ENCODE measurements at regions not wholly inside any gene's neighbourhood (a gene's known extent, or its start where the extent isn't known, plus 50 kb on each side); places are given as distances from the start of the nearest gene placed in this dataset.

DNA sequence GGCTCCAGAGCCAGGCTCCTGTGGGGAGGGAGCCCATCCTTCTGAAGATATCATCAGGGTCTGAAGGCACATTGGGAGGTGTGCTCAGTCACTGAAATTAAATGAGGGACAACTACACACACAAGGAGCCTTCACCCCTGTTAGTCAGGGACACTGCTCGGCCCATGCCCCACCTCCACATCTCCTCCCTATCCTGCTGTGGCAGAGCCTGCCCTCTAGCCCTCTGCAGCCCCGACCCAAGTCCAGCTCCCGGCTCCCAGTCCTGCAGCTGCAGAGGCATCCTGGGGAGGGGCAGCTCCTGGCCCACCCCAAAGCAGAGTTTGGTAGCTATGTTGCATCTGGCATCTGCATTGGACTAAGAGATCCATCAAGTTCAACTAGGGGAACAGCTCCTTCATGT, 136.3 kb downstream of the ZNF248 start:
- TF ChIP-seq, protein P1, sequence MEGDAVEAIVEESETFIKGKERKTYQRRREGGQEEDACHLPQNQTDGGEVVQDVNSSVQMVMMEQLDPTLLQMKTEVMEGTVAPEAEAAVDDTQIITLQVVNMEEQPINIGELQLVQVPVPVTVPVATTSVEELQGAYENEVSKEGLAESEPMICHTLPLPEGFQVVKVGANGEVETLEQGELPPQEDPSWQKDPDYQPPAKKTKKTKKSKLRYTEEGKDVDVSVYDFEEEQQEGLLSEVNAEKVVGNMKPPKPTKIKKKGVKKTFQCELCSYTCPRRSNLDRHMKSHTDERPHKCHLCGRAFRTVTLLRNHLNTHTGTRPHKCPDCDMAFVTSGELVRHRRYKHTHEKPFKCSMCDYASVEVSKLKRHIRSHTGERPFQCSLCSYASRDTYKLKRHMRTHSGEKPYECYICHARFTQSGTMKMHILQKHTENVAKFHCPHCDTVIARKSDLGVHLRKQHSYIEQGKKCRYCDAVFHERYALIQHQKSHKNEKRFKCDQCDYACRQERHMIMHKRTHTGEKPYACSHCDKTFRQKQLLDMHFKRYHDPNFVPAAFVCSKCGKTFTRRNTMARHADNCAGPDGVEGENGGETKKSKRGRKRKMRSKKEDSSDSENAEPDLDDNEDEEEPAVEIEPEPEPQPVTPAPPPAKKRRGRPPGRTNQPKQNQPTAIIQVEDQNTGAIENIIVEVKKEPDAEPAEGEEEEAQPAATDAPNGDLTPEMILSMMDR (IDR thresholded peaks at IDR 0.05) = no peak
- no peak for TF ChIP-seq POLR2A (IDR thresholded peaks at IDR 0.05)
